SK-N-MC (cell line): ENCODE measurements at regions not wholly inside any gene's neighbourhood (a gene's known extent, or its start where the extent isn't known, plus 50 kb on each side); places are given as distances from the start of the nearest gene placed in this dataset.

ENCODE experiments used
- EZH2 ChIP-seq: fragments of 200-600 bp; sonication (generic); IDR thresholded peaks from one replicate; pipeline ENCODE4 v1.6.1; 2017; ENCODE audit warnings: antibody characterized with exemption
- POLR2AphosphoS5 ChIP-seq: IDR thresholded peaks from 2 replicates; pipeline ENCODE4 v1.6.1; 2012; ENCODE audit warnings: mild to moderate bottlenecking, low read depth, low read length, borderline replicate concordance

- TF ChIP-seq EZH2 (no peak), POLR2AphosphoS5 (no peak)
These were observed 149.3 kb downstream of the FAM124B start for GRCh38 chr2:224252631-224253030.
